ENCODE measurements at regions not wholly inside any gene's neighbourhood (a gene's known extent, or its start where the extent isn't known, plus 50 kb on each side); places are given as distances from the start of the nearest gene placed in this dataset.
"Not testable (repeated sequence)": the region's sequence is repeated elsewhere in the genome, so short reads cannot be mapped to it uniquely, and the experiment has no call there.

DNA sequence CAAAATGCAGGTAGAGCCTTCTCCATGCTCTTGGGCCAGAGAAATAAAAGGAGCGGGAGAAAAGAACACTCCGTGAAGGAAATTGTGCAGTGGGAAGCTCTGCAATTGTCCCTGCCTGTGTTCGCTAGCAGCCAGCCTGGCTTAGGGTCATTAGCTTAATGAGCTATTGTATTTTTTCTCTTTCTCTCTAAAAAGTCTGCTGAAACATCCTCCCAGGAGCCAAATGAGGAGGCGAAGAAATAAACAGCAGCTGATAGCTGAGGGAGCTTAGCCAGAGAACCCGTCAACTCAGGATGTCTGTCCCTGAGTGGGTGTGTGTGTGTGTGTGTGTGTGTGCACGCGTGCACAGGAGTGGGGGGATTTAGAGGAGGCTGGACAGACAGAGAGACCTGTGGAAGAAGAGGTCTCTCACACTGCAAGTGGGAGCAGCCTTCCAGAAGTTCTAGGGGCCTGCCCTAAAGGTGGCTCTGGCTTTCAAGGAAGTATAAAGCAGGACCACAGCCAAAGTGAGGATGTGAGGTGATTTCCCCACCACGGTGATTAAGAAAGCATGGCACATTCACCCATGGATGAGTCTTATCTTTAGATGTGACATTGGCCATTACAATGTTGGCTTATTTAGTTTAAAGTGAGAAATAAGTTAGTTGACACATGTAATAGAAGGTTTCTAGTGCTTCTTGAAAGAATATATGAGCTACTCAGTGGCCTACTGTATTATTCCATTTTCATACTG lies 690.4 kb downstream of the RNF144A start:
- no peak for DNase-seq

GRCh38 chr2:7609556-7609955 lies 692.3 kb downstream of the RNF144A start:
- DNase-seq = no peak

DNA sequence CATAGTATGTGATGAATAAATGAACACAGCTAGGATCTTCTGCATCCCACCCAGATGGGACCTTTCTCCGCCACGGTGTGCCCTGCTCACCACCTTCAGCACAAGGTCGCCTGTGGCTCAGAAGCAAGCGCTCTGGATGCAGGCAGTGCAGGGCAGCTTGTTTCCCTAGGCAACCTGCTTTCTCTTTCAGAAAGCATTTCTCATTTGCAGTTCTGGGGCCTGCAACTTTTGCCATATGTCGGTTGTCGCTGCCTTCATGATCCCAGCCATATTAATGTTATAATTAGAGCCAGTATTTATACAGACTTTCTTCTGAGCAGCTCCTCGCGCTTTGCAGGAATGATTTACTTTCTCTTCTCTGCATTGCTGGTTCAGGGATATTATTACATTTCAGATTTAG lies 692.8 kb downstream of the RNF144A start:
- DNase-seq = no peak

- DNase-seq = no peak
Measured at GRCh38 chr2:7611750-7612149, 694.5 kb downstream of the RNF144A start.

- no peak for DNase-seq
Measured at GRCh38 chr2:7612969-7613368, 695.8 kb downstream of the RNF144A start.

DNA sequence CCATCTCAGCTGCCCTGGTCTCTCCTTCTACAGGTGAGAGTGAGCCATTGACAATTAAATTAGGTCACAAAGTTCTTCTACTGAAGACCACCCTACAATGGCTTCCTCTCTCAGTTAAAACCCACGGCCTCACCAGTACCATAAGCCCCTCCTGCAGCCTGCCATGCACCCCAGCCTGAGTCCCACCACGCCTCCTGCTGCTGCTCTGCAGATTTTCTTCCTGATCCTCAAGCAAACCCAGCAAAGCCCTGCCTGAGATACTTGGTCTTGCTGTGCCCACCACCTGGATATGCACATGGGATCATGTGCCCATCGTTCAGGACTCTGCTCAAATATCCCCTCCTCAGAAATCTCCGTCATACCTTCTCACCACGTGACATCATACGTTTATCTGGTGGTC lies 696.6 kb downstream of the RNF144A start:
- DNase-seq = no peak

- no peak for DNase-seq
Measured at GRCh38 chr2:7618031-7618430, 700.8 kb downstream of the RNF144A start.

DNA sequence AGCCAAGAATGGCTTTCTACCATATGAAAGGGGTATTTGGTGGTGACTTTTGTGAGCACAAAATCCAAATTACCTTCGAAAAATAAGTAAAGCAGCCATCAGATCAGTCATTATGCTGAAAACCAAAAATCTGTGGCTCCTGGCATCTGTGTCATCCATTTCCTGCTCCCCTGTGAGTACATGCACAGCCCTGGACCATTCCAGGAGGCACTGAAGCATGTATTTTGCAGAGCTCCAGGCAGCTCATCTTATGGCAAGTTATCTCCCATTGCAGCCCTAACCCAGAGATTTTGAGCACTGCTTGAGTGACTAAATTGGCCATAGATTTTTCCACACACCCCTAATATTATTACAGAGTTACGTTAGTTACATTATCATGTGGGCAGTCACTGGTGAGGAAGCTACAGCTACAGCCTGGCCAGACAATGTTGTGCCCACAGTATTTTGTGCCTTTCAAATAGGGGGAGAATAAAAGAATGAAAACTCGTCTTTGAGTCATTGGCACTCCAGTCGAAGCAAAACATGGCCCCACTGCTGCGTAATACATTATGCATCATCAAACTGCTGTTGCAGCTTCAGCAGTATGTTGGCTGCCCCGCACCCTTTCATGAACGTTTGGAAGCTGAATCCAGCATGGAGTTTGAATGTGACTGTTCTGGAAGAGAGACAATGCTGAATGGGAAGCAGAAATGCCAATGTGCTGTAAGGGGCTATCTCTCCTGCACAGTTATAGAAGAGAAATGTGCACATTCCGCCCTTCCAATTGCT lies 702.2 kb downstream of the RNF144A start:
- no peak for DNase-seq

GRCh38 chr2:7620255-7620654 lies 703.0 kb downstream of the RNF144A start:
- DNase-seq = no peak

GRCh38 chr2:7621018-7621814 lies 704.0 kb downstream of the RNF144A start:
- no peak for DNase-seq

DNA sequence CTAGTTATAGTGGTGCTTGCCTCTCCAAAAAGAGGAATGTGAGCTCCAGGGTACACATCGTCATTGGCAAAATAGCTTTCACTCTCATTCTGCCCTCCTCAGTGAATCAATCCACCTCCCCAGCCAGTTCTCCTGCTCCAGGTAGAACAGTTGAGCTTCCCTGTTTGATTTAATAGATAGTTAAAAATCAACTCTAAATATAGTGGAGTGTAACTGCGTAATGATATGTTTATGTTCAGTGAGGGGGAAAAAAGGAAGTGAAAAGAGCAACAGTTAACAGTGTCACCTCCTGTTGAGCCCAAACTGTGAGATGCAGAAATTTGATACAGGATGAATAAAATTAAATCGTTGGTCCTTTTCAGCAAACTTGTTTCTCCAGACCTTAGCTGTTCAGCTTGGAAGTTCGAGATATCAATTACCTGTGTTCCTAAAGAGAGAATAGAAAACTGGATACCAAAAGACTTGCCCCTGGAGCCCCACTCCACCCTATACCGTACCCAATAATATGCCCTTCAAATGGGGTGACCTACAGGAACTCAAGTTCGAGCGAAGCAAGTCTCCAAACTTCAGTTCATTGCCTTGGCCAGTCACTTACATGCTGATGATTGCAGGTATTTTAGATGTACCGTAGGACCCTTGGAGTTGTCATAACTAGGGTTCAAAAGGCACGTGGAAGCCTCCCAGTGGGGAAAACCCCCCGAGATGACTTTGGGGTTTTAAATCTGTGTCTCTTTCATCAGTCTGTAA lies 708.4 kb downstream of the RNF144A start:
- DNase-seq = no peak

- DNase-seq = no peak
Measured at GRCh38 chr2:7626139-7626537, 708.9 kb downstream of the RNF144A start.

DNA sequence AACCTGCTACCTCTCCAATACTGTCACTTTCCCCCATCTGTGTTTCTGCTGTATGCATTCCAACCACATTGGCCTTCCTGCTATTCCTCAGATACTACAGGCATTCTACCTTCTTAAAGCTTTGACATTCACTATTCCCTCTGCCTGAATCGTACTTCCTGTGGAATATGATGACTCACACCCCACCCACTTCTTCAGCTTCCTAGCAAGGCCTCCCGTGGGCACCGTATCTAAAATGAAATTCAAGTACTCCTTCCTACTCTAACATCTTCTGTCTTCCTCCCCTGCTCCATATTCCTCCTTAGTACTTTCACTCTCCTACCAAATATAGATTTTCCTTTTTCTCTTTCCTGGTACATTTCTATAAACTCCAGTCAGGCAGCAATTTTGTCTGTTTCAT lies 710.4 kb downstream of the RNF144A start:
- DNase-seq = no peak

GRCh38 chr2:7632420-7632819 lies 715.2 kb downstream of the RNF144A start:
- no peak for DNase-seq

DNA sequence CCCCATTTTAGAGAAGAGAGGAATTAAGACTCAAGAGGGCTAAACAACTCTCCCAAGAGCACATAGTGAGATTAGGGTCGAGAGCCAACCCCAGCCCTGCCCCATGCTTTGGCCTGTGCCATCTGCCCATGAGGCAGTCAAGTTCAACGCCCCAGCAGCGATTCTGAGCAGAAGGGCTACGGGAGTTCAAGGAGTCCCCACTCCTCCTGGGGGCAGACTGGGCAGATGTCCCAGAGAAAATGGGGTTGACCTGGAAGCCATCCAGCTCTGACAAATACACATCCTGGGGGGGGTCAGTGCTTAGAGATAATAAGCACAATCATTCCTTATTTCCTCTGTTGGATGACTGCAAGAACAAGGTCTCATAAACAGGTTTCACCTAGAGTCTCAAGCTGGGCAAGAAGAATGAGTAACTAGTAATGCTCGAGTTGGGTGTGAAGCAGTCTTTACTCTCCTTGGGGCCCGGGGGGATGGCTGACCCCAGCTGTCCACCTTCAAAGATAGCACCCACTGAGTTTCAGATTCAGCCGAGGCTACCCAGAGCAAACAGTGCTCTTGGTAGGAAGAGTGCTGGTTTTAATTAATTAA lies 716.4 kb downstream of the RNF144A start:
- DNase-seq = no peak

DNA sequence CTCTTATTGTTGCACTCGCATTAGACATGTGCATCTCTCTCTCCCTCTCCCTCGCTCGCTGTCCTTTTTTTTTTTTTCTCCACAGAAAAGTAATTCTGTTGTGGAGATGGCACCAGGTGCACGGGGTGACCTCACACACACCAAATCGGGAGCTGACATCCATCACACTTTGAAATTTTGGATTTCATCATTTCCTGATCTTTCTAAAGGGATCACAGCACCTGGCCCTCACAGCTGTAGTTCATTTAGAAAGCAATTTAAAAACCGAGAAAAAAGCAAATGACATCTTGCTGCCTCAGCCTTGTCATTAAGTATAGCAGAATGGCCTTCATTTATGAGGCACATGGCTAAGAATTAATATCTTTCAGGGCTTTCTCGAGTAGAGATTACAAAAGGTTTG lies 717.2 kb downstream of the RNF144A start:
- no peak for DNase-seq

DNA sequence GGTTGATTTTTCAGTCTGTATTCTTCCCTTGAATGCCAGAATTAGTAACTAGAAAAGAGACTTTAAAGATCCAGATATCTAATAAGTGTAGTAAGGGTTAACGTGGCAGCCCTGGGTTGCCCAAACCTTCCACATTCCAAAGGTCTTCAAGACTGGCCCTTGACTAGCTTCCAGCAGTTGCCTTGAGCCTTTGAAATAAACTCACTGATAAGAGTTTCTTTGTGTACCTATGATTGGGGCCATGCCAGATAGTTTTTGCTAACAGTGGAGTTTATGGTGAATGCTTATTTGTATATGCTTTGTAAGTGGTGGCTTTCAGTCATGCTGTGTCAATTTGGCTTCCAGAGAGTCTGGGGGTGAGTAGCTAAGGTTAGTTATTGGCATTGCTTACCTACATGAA lies 722.3 kb downstream of the RNF144A start:
- no peak for DNase-seq

DNA sequence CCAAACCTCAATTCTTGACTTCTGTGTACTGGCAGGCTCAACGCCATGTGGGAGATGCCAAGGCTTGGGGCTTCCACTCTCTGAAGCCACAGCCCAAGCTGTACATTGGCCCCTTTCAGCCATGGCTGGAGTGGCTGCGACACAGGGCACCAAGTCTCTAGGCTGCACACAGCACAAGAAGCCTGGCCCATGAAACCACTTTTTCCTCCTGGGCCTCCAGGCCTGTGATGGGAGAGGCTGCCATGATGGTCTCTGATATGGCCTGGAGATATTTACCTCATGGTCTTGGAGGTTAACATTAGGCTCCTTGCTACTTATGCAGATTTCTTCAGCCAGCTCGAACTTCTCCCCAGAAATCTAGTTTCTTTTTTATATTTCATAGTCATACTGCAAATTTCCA lies 724.1 kb downstream of the RNF144A start:
- DNase-seq = not testable (repeated sequence)

DNA sequence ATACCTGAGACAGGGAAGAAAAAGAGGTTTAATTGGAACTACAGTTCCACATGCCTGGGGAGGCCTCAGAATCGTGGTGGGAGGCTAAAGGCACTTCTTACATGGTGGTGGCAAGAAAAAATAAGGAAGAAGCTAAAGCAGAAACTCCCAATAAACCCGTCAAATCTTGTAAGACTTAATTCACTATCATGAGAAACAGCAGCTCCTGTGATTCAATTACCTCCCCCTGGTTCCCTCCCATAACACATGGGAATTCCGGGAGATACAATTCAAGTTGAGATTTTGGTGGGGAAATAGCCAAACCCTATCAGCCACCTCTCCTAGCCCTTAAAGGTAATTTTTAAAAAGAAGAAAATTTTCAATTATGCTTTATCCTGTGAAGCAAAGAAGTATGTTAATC lies 728.8 kb downstream of the RNF144A start:
- DNase-seq = no peak

DNA sequence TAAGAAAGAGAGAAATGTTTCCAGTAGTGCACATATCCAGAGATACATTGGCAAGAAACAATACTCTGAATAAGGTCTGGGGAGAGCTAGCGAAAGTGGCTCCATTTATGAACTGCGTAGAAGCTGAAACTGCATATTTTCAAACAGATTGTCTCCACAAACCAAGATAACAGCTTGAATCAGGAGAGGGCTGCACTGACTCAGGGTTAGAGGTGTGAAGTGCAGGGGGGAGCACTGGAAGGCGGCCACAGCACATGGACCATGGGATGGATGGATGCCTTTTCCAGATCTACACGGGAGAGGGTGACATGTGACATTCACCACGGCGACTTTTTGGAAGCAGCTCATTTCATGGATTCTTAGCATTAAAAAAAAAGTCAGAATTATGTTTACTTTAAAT lies 729.4 kb downstream of the RNF144A start:
- no peak for DNase-seq

- no peak for DNase-seq
Measured at GRCh38 chr2:7648221-7648795, 731.1 kb downstream of the RNF144A start.

Measured in activated gamma-delta T cell (primary cell).